CD4-positive, CD25-positive, alpha-beta regulatory T cell (primary cell): ENCODE measurements at regions not wholly inside any gene's neighbourhood (a gene's known extent, or its start where the extent isn't known, plus 50 kb on each side); places are given as distances from the start of the nearest gene placed in this dataset.

Experiments used
- ATAC-seq, 2 donors: fragments of 150-1000 bp; cut with Tn5 transposase; one replicate each; pipeline ENCODE4 v1.10.0; 2021; ENCODE audit warnings: low read depth in 2 of 2, moderate number of reproducible peaks in 2 of 2, moderate library complexity in 1 of 2
- DNase-seq, 3 donors: peaks; one replicate each; pipeline versions ENCODE4 v3.0.0 to v3.0.0-alpha.2; 2012 to 2022; ENCODE audit warnings: mixed read lengths in 1 of 3
- H3K27ac ChIP-seq: one replicate; pipeline ENCODE4 v1.7.0; 2013; ENCODE audit warnings: mild to moderate bottlenecking, low read length; ENCODE audit not compliant: insufficient read depth, poor library complexity, severe bottlenecking
- H3K27me3 ChIP-seq: one replicate; pipeline ENCODE4 v1.7.0; 2013; ENCODE audit warnings: low read length; ENCODE audit not compliant: control insufficient read depth, insufficient read depth
- H3K36me3 ChIP-seq: one replicate; pipeline ENCODE4 v1.7.0; 2013; ENCODE audit warnings: mild to moderate bottlenecking, low read length, moderate library complexity; ENCODE audit not compliant: control insufficient read depth, insufficient read depth
- H3K4me1 ChIP-seq: 2 replicates; pipeline ENCODE4 v1.7.0; 2013; ENCODE audit warnings: mild to moderate bottlenecking, low read length; ENCODE audit not compliant: insufficient read depth, control insufficient read depth, poor library complexity, severe bottlenecking
- H3K4me3 ChIP-seq: one replicate; pipeline ENCODE4 v1.7.0; 2013; ENCODE audit warnings: low read depth, mild to moderate bottlenecking, low read length, moderate library complexity
- H3K9me3 ChIP-seq, 2 experiments: 1 replicate in 1 of 2; 2 replicates in 1 of 2; pipeline ENCODE4 v1.7.0; 2013; ENCODE audit warnings: low read length in 2 of 2, mild to moderate bottlenecking in 1 of 2, moderate library complexity in 1 of 2; ENCODE audit not compliant: control insufficient read depth in 2 of 2
- H3K27ac Mint-ChIP-seq, 3 donors: one replicate each; pipeline ENCODE4 v1.8.0; 2020 to 2022; ENCODE audit warnings: mild to moderate bottlenecking in 3 of 3, mixed read lengths in 3 of 3, moderate library complexity in 2 of 3
- H3K27me3 Mint-ChIP-seq: one replicate; pipeline ENCODE4 v1.8.0; 2022; ENCODE audit warnings: mild to moderate bottlenecking, mixed read lengths
- H3K36me3 Mint-ChIP-seq: one replicate; pipeline ENCODE4 v1.8.0; 2020; ENCODE audit warnings: mixed read lengths
- H3K4me1 Mint-ChIP-seq, 4 donors: one replicate each; pipeline ENCODE4 v1.8.0; 2020 to 2022; ENCODE audit warnings: mixed read lengths in 4 of 4, mild to moderate bottlenecking in 1 of 4
- H3K4me3 Mint-ChIP-seq, 4 donors: one replicate each; pipeline ENCODE4 v1.8.0; 2020 to 2022; ENCODE audit warnings: mild to moderate bottlenecking in 4 of 4, mixed read lengths in 4 of 4, moderate library complexity in 3 of 4
- H3K9me3 Mint-ChIP-seq, 7 donors: one replicate each; pipeline ENCODE4 v1.8.0; 2020 to 2022; ENCODE audit warnings: mixed read lengths in 7 of 7, mild to moderate bottlenecking in 3 of 7, moderate library complexity in 2 of 7

- H3K27me3 Mint-ChIP-seq, result peaks cover 6% of the 10 kb centered on the region
- Histone ChIP-seq H3K36me3 (no peaks in the 10 kb centered on the region), H3K27me3 (no peaks in the 10 kb centered on the region), H3K27ac (no peak overlapping the region), H3K4me3 (no peak overlapping the region), H3K4me1 (peaks cover 12% of the 10 kb centered on the region), H3K9me3 (no peaks in the 10 kb centered on the region)
- H3K36me3 Mint-ChIP-seq, result no peaks in the 10 kb centered on the region
- DNase-seq (no peak), ATAC-seq (no peak)
- H3K4me1 Mint-ChIP-seq, result peaks cover 12 to 27% (median 15%) of the 10 kb centered on the region in 4 donors
- no peak overlapping the region for H3K27ac Mint-ChIP-seq
- no peak overlapping the region for H3K4me3 Mint-ChIP-seq
- peaks cover 0 to 2% (median 0%) of the 10 kb centered on the region in 7 donors for H3K9me3 Mint-ChIP-seq
These were observed 71.1 kb upstream of the AMZ2 start for GRCh38 chr17:68176718-68177117.

GRCh38 chr17:68178831-68179230, 69.0 kb upstream of the AMZ2 start:
- Histone ChIP-seq H3K4me3 (no peak overlapping the region), H3K36me3 (no peaks in the 10 kb centered on the region), H3K27ac (no peak overlapping the region), H3K9me3 (no peaks in the 10 kb centered on the region), H3K27me3 (no peaks in the 10 kb centered on the region), H3K4me1 (peaks cover 26% of the 10 kb centered on the region)
- Mint-ChIP-seq H3K27ac (peak overlapping the region in 1 of 3 donors; percentile 14), H3K4me3 (peak overlapping the region in 2 of 4 donors; percentile 20 to 78), H3K9me3 (peaks cover 0 to 2% (median 0%) of the 10 kb centered on the region in 7 donors), H3K36me3 (no peaks in the 10 kb centered on the region), H3K27me3 (peaks cover 12% of the 10 kb centered on the region), H3K4me1 (peaks cover 17 to 46% (median 26%) of the 10 kb centered on the region in 4 donors)
- DNase-seq, result no peak
- no peak for ATAC-seq

- Mint-ChIP-seq H3K27ac (no peak overlapping the region), H3K4me3 (peak overlapping the region in 2 of 4 donors; percentile 20 to 78), H3K9me3 (peaks cover 0 to 2% (median 0%) of the 10 kb centered on the region in 7 donors), H3K27me3 (peaks cover 12% of the 10 kb centered on the region), H3K4me1 (peaks cover 19 to 52% (median 30%) of the 10 kb centered on the region in 4 donors), H3K36me3 (no peaks in the 10 kb centered on the region)
- Histone ChIP-seq H3K4me1 (peaks cover 31% of the 10 kb centered on the region), H3K36me3 (no peaks in the 10 kb centered on the region), H3K27me3 (no peaks in the 10 kb centered on the region), H3K27ac (no peak overlapping the region), H3K4me3 (no peak overlapping the region), H3K9me3 (no peaks in the 10 kb centered on the region)
- ATAC-seq (no peak), DNase-seq (no peak)
These were observed 68.5 kb upstream of the AMZ2 start for GRCh38 chr17:68179236-68179925.

GRCh38 chr17:68179926-68180285, 67.9 kb upstream of the AMZ2 start:
- H3K4me1 ChIP-seq, result peaks cover 36% of the 10 kb centered on the region
- H3K27me3 Mint-ChIP-seq, result peaks cover 12% of the 10 kb centered on the region
- no peaks in the 10 kb centered on the region for H3K27me3 ChIP-seq
- H3K36me3 Mint-ChIP-seq, result no peaks in the 10 kb centered on the region
- ATAC-seq, result no peak
- H3K4me3 ChIP-seq, result no peak overlapping the region
- no peak overlapping the region for H3K27ac Mint-ChIP-seq
- peaks cover 0 to 2% (median 0%) of the 10 kb centered on the region in 7 donors for H3K9me3 Mint-ChIP-seq
- H3K4me1 Mint-ChIP-seq, result peaks cover 21 to 57% (median 35%) of the 10 kb centered on the region in 4 donors
- no peak overlapping the region for H3K4me3 Mint-ChIP-seq
- no peak overlapping the region for H3K27ac ChIP-seq
- no peak for DNase-seq
- no peaks in the 10 kb centered on the region for H3K36me3 ChIP-seq
- H3K9me3 ChIP-seq, result no peaks in the 10 kb centered on the region

- ATAC-seq, result no peak
- H3K27ac Mint-ChIP-seq, result peak overlapping the region; percentile 31 to 88 (median 63)
- DNase-seq, result peak in 1 of 3 donors; percentile 24
- no peaks in the 10 kb centered on the region for H3K27me3 ChIP-seq
- peak overlapping the region; percentile 91 to 97 (median 92) for H3K4me3 Mint-ChIP-seq
- H3K9me3 Mint-ChIP-seq, result peaks cover 0 to 2% (median 0%) of the 10 kb centered on the region in 7 donors
- peak overlapping the region; percentile 94 for H3K4me3 ChIP-seq
- H3K9me3 ChIP-seq, result no peaks in the 10 kb centered on the region
- H3K4me1 ChIP-seq, result peaks cover 52% of the 10 kb centered on the region
- peaks cover 4% of the 10 kb centered on the region for H3K36me3 ChIP-seq
- peaks cover 12% of the 10 kb centered on the region for H3K27me3 Mint-ChIP-seq
- no peaks in the 10 kb centered on the region for H3K36me3 Mint-ChIP-seq
- peaks cover 25 to 65% (median 48%) of the 10 kb centered on the region in 4 donors for H3K4me1 Mint-ChIP-seq
- H3K27ac ChIP-seq, result peak overlapping the region; percentile 47
These were observed 65.9 kb upstream of the AMZ2 start for GRCh38 chr17:68182011-68182306.

- peak overlapping the region; percentile 88 for H3K4me3 ChIP-seq
- H3K27ac Mint-ChIP-seq, result peak overlapping the region; percentile 84 to 89 (median 88)
- peaks cover 0 to 2% (median 0%) of the 10 kb centered on the region in 7 donors for H3K9me3 Mint-ChIP-seq
- H3K27me3 ChIP-seq, result no peaks in the 10 kb centered on the region
- DNase-seq (peak; percentile 58 to 87 (median 78)), ATAC-seq (peak; percentile 74 to 75)
- peak overlapping the region; percentile 86 for H3K27ac ChIP-seq
- peak overlapping the region; percentile 85 to 97 (median 92) for H3K4me3 Mint-ChIP-seq
- peaks cover 52% of the 10 kb centered on the region for H3K4me1 ChIP-seq
- peaks cover 8% of the 10 kb centered on the region for H3K36me3 ChIP-seq
- peaks cover 31 to 70% (median 52%) of the 10 kb centered on the region in 4 donors for H3K4me1 Mint-ChIP-seq
- H3K9me3 ChIP-seq, result no peaks in the 10 kb centered on the region
- H3K27me3 Mint-ChIP-seq, result peaks cover 12% of the 10 kb centered on the region
- no peaks in the 10 kb centered on the region for H3K36me3 Mint-ChIP-seq
These were observed 64.8 kb upstream of the AMZ2 start for GRCh38 chr17:68182940-68183551.

GRCh38 chr17:68184141-68184571, 63.7 kb upstream of the AMZ2 start:
- Histone ChIP-seq H3K27ac (peak overlapping the region; percentile 86), H3K4me3 (peak overlapping the region; percentile 88)

More at GRCh38 chr17:68184141-68184571, 63.7 kb upstream of the AMZ2 start:
- peaks cover 12% of the 10 kb centered on the region for H3K27me3 Mint-ChIP-seq
- no peaks in the 10 kb centered on the region for H3K36me3 Mint-ChIP-seq
- peaks cover 52% of the 10 kb centered on the region for H3K4me1 ChIP-seq
- peak overlapping the region; percentile 85 to 97 (median 88) for H3K4me3 Mint-ChIP-seq
- DNase-seq (no peak), ATAC-seq (no peak)
- peaks cover 8% of the 10 kb centered on the region for H3K36me3 ChIP-seq
- H3K27me3 ChIP-seq, result no peaks in the 10 kb centered on the region
- peaks cover 31 to 70% (median 55%) of the 10 kb centered on the region in 4 donors for H3K4me1 Mint-ChIP-seq
- H3K9me3 Mint-ChIP-seq, result peaks cover 0 to 2% (median 0%) of the 10 kb centered on the region in 7 donors
- H3K27ac Mint-ChIP-seq, result peak overlapping the region; percentile 88 to 96 (median 95)
- H3K9me3 ChIP-seq, result no peaks in the 10 kb centered on the region
